ENCODE measurements at regions not wholly inside any gene's neighbourhood (a gene's known extent, or its start where the extent isn't known, plus 50 kb on each side); places are given as distances from the start of the nearest gene placed in this dataset.
A peak's percentile ranks its signal among the peaks of the same experiment; 100 is the strongest.

- no peak overlapping the region for H3K27ac ChIP-seq (ENCODE audit: extremely low read length, insufficient read depth, low read length)
- no TSS peak for BruUV-seq (replicated peaks)
- no peaks in the 10 kb centered on the region for H3K36me3 ChIP-seq (replicated peaks in 1 of 2; ENCODE audit: control insufficient read depth in 1 of 2, insufficient read depth in 2 of 2, low read length in 2 of 2)
- H3K4me1 ChIP-seq (ENCODE audit: insufficient read depth, low read length): peaks cover 26% of the 10 kb centered on the region
- ChIA-PET POLR2A (no interaction called here), CTCF (ENCODE audit: low intra/inter-chr PET ratio, low total read pairs) (interaction anchor here (1.8 kb wide), 1 partner anchor 29 kb away, joined by 5 read pairs; no protein-coding TSS in a partner anchor)
- intact Hi-C loops (cut with micrococcal nuclease; ENCODE audit: unreplicated experiment): loop anchor here (1.0 to 10.0 kb wide), 3 partner anchors 29 to 1891 kb away; partner anchors contain the start of gene ZNF385D
- H3K27me3 ChIP-seq (ENCODE audit: control insufficient read depth in 1 of 2, insufficient read depth in 2 of 2, low read length in 2 of 2): no peaks in the 10 kb centered on the region
- in situ Hi-C loops (cut with HindIII; ENCODE audit: extremely low pct_ligation_motif_present, low pct_unique_long_range_greater_than_20kb): no loop called here
- no peaks in the 10 kb centered on the region for H3K79me2 ChIP-seq (ENCODE audit: insufficient read depth, low read length)
- H2AFZ ChIP-seq (ENCODE audit: low read length): no peak overlapping the region
- DNase-seq (ENCODE audit: low spot score): peak; percentile 34
- TF ChIP-seq SMC3 (IDR thresholded peaks at IDR 0.05; ENCODE audit: low read length) (peak; percentile 35; the same call in 1 of the 2 replicates), STAG1 (CRISPR knock-in tag; IDR thresholded peaks at IDR 0.05) (peak; percentile 65), CC2D1A (CRISPR knock-in tag; IDR thresholded peaks at IDR 0.05) (no peak)
- TF ChIP-seq, protein P1, sequence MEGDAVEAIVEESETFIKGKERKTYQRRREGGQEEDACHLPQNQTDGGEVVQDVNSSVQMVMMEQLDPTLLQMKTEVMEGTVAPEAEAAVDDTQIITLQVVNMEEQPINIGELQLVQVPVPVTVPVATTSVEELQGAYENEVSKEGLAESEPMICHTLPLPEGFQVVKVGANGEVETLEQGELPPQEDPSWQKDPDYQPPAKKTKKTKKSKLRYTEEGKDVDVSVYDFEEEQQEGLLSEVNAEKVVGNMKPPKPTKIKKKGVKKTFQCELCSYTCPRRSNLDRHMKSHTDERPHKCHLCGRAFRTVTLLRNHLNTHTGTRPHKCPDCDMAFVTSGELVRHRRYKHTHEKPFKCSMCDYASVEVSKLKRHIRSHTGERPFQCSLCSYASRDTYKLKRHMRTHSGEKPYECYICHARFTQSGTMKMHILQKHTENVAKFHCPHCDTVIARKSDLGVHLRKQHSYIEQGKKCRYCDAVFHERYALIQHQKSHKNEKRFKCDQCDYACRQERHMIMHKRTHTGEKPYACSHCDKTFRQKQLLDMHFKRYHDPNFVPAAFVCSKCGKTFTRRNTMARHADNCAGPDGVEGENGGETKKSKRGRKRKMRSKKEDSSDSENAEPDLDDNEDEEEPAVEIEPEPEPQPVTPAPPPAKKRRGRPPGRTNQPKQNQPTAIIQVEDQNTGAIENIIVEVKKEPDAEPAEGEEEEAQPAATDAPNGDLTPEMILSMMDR (CRISPR knock-in tag; IDR thresholded peaks at IDR 0.05): peak; percentile 55
- no peak overlapping the region for H3K4me2 ChIP-seq (ENCODE audit: low read depth, low read length)
- FAIRE-seq: peak; percentile 28
- 11% methylated on average over 5 of the region's 5 CpGs for WGBS (ENCODE audit: low lambda C conversion rate)
- H3K9me3 ChIP-seq (ENCODE audit: low read length): no peaks in the 10 kb centered on the region
- no peak overlapping the region for H3K4me3 ChIP-seq (replicated peaks in 1 of 3; ENCODE audit: insufficient read depth in 1 of 3, low read depth in 2 of 3, low read length in 3 of 3)
- H4K20me1 ChIP-seq (ENCODE audit: insufficient read depth, low read length): no peaks in the 10 kb centered on the region
- no peak for ATAC-seq
- H3K9ac ChIP-seq (ENCODE audit: insufficient read depth, low read depth, low read length): no peak overlapping the region
Observed at GRCh38 chr3:22117751-22118346, 366.8 kb upstream of the ZNF385D start.

DNA sequence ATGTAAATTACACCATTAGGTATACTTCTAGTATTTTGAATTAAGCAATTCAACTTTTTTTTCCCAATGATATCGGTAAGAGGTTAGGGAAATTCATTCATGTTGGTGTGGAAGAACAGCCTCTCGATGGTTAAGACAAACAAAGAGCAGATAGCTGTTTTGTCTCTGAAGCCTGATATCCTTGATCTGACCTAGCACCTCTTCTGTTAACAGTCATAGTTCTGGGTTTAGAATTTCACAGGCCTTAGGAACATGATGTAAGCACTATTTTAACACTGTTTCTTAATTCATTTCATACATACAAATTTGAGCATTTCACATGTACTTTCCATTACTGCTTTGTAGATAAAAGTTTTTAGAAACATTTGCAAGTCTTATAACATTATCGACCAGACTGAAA, 367.5 kb upstream of the ZNF385D start:
- BruUV-seq (replicated peaks): no TSS peak
- WGBS (ENCODE audit: low lambda C conversion rate): 18% methylated on average over 3 of the region's 3 CpGs
- H3K27me3 ChIP-seq (ENCODE audit: control insufficient read depth in 1 of 2, insufficient read depth in 2 of 2, low read length in 2 of 2): no peaks in the 10 kb centered on the region
- no peaks in the 10 kb centered on the region for H3K79me2 ChIP-seq (ENCODE audit: insufficient read depth, low read length)
- no peaks in the 10 kb centered on the region for H4K20me1 ChIP-seq (ENCODE audit: insufficient read depth, low read length)
- no peaks in the 10 kb centered on the region for H3K36me3 ChIP-seq (replicated peaks in 1 of 2; ENCODE audit: control insufficient read depth in 1 of 2, insufficient read depth in 2 of 2, low read length in 2 of 2)
- no peak for DNase-seq (ENCODE audit: low spot score)
- CTCF ChIA-PET (ENCODE audit: low intra/inter-chr PET ratio, low total read pairs): interaction anchor here (1.8 kb wide), 1 partner anchor 29 kb away, joined by 5 read pairs; no protein-coding TSS in a partner anchor
- H3K9ac ChIP-seq (ENCODE audit: insufficient read depth, low read depth, low read length): no peak overlapping the region
- H3K4me3 ChIP-seq (replicated peaks in 1 of 3; ENCODE audit: insufficient read depth in 1 of 3, low read depth in 2 of 3, low read length in 3 of 3): no peak overlapping the region
- no peak overlapping the region for H2AFZ ChIP-seq (ENCODE audit: low read length)
- in situ Hi-C loops (cut with HindIII; ENCODE audit: extremely low pct_ligation_motif_present, low pct_unique_long_range_greater_than_20kb): no loop called here
- H3K27ac ChIP-seq (ENCODE audit: extremely low read length, insufficient read depth, low read length): no peak overlapping the region
- H3K9me3 ChIP-seq (ENCODE audit: low read length): no peaks in the 10 kb centered on the region
- POLR2A ChIA-PET: no interaction called here
- no peak for ATAC-seq
- intact Hi-C loops (cut with micrococcal nuclease; ENCODE audit: unreplicated experiment): loop anchor here (5.0 to 10.0 kb wide), 2 partner anchors 364 to 1891 kb away; partner anchors contain the start of gene ZNF385D
- TF ChIP-seq, protein P2, sequence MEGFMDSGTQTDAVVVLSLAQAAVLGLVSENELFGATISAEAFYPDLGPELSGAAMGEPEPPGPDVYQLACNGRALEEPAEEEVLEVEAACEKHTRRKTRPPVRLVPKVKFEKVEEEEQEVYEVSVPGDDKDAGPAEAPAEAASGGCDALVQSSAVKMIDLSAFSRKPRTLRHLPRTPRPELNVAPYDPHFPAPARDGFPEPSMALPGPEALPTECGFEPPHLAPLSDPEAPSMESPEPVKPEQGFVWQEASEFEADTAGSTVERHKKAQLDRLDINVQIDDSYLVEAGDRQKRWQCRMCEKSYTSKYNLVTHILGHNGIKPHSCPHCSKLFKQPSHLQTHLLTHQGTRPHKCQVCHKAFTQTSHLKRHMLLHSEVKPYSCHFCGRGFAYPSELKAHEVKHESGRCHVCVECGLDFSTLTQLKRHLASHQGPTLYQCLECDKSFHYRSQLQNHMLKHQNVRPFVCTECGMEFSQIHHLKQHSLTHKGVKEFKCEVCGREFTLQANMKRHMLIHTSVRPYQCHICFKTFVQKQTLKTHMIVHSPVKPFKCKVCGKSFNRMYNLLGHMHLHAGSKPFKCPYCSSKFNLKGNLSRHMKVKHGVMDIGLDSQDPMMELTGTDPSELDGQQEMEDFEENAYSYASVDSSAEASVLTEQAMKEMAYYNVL (CRISPR knock-in tag; IDR thresholded peaks at IDR 0.05; ENCODE audit: borderline replicate concordance): no peak
- peak; percentile 75; the same call in 1 of the 2 replicates for TF ChIP-seq ZNF564 (CRISPR knock-in tag; IDR thresholded peaks at IDR 0.05)
- no peak for FAIRE-seq
- H3K4me1 ChIP-seq (ENCODE audit: insufficient read depth, low read length): peaks cover 26% of the 10 kb centered on the region
- no peak overlapping the region for H3K4me2 ChIP-seq (ENCODE audit: low read depth, low read length)

Data from HepG2 (cell line).